Osteoblast (primary cell): ENCODE measurements at regions not wholly inside any gene's neighbourhood (a gene's known extent, or its start where the extent isn't known, plus 50 kb on each side); places are given as distances from the start of the nearest gene placed in this dataset.

ENCODE experiments used
- DNase-seq: peaks from one replicate; pipeline ENCODE4 v3.0.0; 2011; ENCODE audit warnings: low spot score, mixed read lengths; ENCODE audit not compliant: insufficient read length; ENCODE audit errors: missing footprints
- H2AFZ ChIP-seq: 2 replicates; pipeline ENCODE4 v1.6.0; 2011; ENCODE audit warnings: mild to moderate bottlenecking, low read length
- H3K27ac ChIP-seq: 2 replicates; pipeline ENCODE4 v1.5.1; 2011; ENCODE audit warnings: mild to moderate bottlenecking, low read depth, low read length, moderate library complexity
- H3K27me3 ChIP-seq: 2 replicates; pipeline ENCODE4 v1.6.0; 2012; ENCODE audit warnings: mild to moderate bottlenecking, control low read depth, inconsistent platforms, low read length, moderate library complexity; ENCODE audit not compliant: insufficient read depth
- H3K36me3 ChIP-seq: 2 replicates; pipeline ENCODE4 v1.5.1; 2011; ENCODE audit warnings: mild to moderate bottlenecking, low read length, control low read depth, moderate library complexity; ENCODE audit not compliant: insufficient read depth
- H3K4me1 ChIP-seq: 2 replicates; pipeline ENCODE4 v1.5.1; 2011; ENCODE audit warnings: mild to moderate bottlenecking, low read length, control low read depth, moderate library complexity; ENCODE audit not compliant: insufficient read depth
- H3K4me2 ChIP-seq: 2 replicates; pipeline ENCODE4 v1.6.0; 2011; ENCODE audit warnings: mild to moderate bottlenecking, low read length; ENCODE audit not compliant: insufficient read depth
- H3K4me3 ChIP-seq: fragments of 200-600 bp; sonication (generic); 3 replicates; pipeline ENCODE4 v1.5.1; 2012; ENCODE audit warnings: mild to moderate bottlenecking, low read length, inconsistent platforms; ENCODE audit not compliant: insufficient read depth
- H3K79me2 ChIP-seq: 2 replicates; pipeline ENCODE4 v1.6.0; 2012; ENCODE audit warnings: mild to moderate bottlenecking, low read length, control low read depth, inconsistent platforms; ENCODE audit not compliant: insufficient read depth
- H3K9me3 ChIP-seq: 2 replicates; pipeline ENCODE4 v1.5.1; 2011; ENCODE audit warnings: low read depth, low read length, control low read depth
- H4K20me1 ChIP-seq: 2 replicates; pipeline ENCODE4 v1.6.0; 2012; ENCODE audit warnings: mild to moderate bottlenecking, low read length, control low read depth; ENCODE audit not compliant: insufficient read depth
- CTCF ChIP-seq: IDR thresholded peaks from 2 replicates; pipeline ENCODE4 v1.5.1; 2011; ENCODE audit warnings: mild to moderate bottlenecking, low read depth, low read length, moderate library complexity; ENCODE audit errors: extremely low read depth

DNA sequence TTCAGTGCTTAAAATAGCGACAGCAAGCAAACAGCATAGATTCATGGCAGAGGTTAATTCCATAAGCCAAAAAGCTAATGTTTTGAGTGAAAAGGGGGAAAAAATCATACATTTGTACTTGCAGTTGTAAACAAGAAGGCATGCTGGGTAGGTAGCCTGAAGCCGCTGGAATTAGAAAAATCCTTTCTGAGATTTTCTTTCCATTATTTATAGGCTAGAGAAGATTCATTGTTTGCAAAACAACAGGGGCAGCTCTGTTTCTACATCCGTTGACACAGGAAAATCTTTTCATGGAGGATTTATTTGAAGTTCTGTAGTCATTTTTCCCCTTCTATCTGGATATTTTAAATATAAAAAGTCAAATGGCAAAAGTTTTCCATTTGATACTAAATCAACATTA, 843.9 kb downstream of the QKI start:
- no peak overlapping the region for H3K27ac ChIP-seq
- no peak overlapping the region for H2AFZ ChIP-seq
- no peaks in the 10 kb centered on the region for H3K9me3 ChIP-seq
- H3K4me3 ChIP-seq: no peak overlapping the region
- H3K4me1 ChIP-seq: no peaks in the 10 kb centered on the region
- no peaks in the 10 kb centered on the region for H3K79me2 ChIP-seq
- no peaks in the 10 kb centered on the region for H3K36me3 ChIP-seq
- no peaks in the 10 kb centered on the region for H4K20me1 ChIP-seq
- no peak for TF ChIP-seq CTCF
- DNase-seq: no peak
- H3K27me3 ChIP-seq: no peaks in the 10 kb centered on the region
- H3K4me2 ChIP-seq: no peak overlapping the region

DNA sequence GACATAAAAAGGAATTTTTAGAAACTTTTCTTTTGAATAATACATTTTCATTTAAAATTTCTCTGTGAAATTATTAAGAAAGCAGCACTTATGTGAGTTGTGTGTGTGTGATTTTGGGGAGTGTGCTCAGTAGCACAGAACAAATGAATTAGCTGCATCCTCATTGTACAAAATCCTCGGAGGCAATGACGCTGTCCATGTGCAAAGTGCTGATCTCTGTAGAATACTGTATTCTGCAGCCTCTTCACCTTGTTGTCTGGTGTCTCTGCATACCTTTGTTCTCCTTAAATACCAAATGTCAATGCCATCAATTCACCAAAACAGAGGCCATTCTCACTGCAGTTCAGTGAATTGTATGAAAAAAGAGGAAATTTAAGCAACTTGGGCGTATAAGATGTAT, 838.4 kb downstream of the QKI start:
- Histone ChIP-seq H3K4me1 (no peaks in the 10 kb centered on the region), H3K27ac (no peak overlapping the region), H3K9me3 (no peaks in the 10 kb centered on the region), H3K36me3 (no peaks in the 10 kb centered on the region), H3K4me2 (no peak overlapping the region), H2AFZ (no peak overlapping the region), H3K79me2 (no peaks in the 10 kb centered on the region), H3K4me3 (no peak overlapping the region), H3K27me3 (no peaks in the 10 kb centered on the region), H4K20me1 (no peaks in the 10 kb centered on the region)
- TF ChIP-seq CTCF: no peak
- DNase-seq: no peak

GRCh38 chr6:164252291-164252690, 837.8 kb downstream of the QKI start:
- Histone ChIP-seq H3K27ac (no peak overlapping the region), H3K36me3 (no peaks in the 10 kb centered on the region), H3K4me2 (no peak overlapping the region), H3K4me3 (no peak overlapping the region), H2AFZ (no peak overlapping the region), H3K4me1 (no peaks in the 10 kb centered on the region), H3K79me2 (no peaks in the 10 kb centered on the region), H4K20me1 (no peaks in the 10 kb centered on the region), H3K9me3 (no peaks in the 10 kb centered on the region), H3K27me3 (no peaks in the 10 kb centered on the region)
- no peak for DNase-seq
- TF ChIP-seq CTCF: no peak

DNA sequence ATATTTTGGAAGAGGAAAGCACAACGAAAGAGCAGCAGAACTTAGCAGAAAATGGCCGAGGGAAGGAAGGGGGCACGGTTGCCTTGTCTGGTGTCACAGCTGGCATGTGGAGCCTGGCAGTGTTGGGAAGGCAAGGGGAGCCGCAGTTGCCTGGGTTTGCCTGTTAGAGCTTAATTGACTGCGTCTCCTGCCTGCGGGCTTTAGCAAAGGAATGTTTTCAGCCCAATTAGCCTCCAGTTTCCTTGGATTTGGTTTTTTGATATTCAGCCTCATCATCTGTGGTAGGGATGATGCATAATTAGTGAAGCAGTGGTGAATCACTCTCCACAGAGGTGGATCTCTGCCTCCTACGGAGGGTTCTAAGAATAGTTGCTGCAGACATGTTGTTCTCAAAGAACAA, 832.6 kb downstream of the QKI start:
- Histone ChIP-seq H3K4me3 (no peak overlapping the region), H3K27me3 (no peaks in the 10 kb centered on the region), H3K9me3 (no peaks in the 10 kb centered on the region), H3K27ac (no peak overlapping the region), H2AFZ (no peak overlapping the region), H4K20me1 (no peaks in the 10 kb centered on the region), H3K4me1 (no peaks in the 10 kb centered on the region), H3K79me2 (no peaks in the 10 kb centered on the region), H3K36me3 (no peaks in the 10 kb centered on the region), H3K4me2 (no peak overlapping the region)
- DNase-seq: no peak
- no peak for TF ChIP-seq CTCF
